ENCODE measurements at regions not wholly inside any gene's neighbourhood (a gene's known extent, or its start where the extent isn't known, plus 50 kb on each side); places are given as distances from the start of the nearest gene placed in this dataset.
A peak's percentile ranks its signal among the peaks of the same experiment; 100 is the strongest.

DNA sequence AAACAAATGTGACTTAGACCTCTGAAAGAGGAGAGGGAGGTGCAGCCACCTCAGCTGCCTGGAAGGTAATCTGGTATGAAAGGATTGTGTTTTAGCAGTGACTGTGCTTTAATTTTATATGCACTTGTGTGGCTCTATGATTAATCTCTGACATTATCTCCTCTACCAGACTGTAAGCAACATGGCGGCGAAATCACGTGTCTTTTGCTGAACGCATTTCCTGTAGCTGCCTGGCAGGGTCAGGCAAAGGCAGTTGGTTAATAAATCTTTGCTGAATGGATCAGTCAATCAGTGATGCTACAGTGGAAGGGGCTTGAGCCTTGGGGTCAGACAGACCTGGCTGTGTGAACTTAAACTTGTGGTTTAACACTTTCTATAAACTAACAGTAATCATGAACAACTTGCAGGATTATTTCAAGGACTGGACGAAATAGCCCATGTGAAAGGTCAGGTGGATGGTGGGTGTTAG is 96.9 kb downstream of the ADSS2 start:
- no peak overlapping the region for H3K4me3 ChIP-seq (replicated peaks in 1 of 3; ENCODE audit: low read depth in 2 of 3, low read length in 3 of 3)
- Mint-ChIP-seq H3K27me3 (ENCODE audit: low read depth in 3 of 3) (peaks cover 0 to 1% (median 0%) of the 10 kb centered on the region in 3 donors), H3K27ac (peak overlapping the region in 5 of 7 donors; percentile 53 to 96 (median 87)), H3K9me3 (peaks cover 0 to 6% (median 2%) of the 10 kb centered on the region in 7 donors), H3K4me1 (peaks cover 34% of the 10 kb centered on the region), H3K36me3 (peaks cover 0 to 1% of the 10 kb centered on the region in 2 donors), H3K4me3 (no peak overlapping the region)
- TF ChIP-seq, protein P1, sequence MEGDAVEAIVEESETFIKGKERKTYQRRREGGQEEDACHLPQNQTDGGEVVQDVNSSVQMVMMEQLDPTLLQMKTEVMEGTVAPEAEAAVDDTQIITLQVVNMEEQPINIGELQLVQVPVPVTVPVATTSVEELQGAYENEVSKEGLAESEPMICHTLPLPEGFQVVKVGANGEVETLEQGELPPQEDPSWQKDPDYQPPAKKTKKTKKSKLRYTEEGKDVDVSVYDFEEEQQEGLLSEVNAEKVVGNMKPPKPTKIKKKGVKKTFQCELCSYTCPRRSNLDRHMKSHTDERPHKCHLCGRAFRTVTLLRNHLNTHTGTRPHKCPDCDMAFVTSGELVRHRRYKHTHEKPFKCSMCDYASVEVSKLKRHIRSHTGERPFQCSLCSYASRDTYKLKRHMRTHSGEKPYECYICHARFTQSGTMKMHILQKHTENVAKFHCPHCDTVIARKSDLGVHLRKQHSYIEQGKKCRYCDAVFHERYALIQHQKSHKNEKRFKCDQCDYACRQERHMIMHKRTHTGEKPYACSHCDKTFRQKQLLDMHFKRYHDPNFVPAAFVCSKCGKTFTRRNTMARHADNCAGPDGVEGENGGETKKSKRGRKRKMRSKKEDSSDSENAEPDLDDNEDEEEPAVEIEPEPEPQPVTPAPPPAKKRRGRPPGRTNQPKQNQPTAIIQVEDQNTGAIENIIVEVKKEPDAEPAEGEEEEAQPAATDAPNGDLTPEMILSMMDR (IDR thresholded peaks at IDR 0.05), result no peak
- intact Hi-C loops (cut with micrococcal nuclease), result loop anchor here in 1 of 2 donors (5.0 kb wide), 1 partner anchor 38 kb away; no protein-coding TSS in a partner anchor
- H3K9me3 ChIP-seq (replicated peaks in 1 of 2; ENCODE audit: control insufficient read depth in 1 of 2, insufficient read depth in 1 of 2, low read length in 2 of 2), result peaks cover 0 to 3% of the 10 kb centered on the region in 2 donors
- H3K9ac ChIP-seq (ENCODE audit: insufficient read depth, low read length, poor library complexity, severe bottlenecking), result no peak overlapping the region
- no peaks in the 10 kb centered on the region for H3K79me2 ChIP-seq (ENCODE audit: insufficient read depth, low read length)
- peak in 2 of 3 donors; percentile 57 to 77 for DNase-seq
- no peaks in the 10 kb centered on the region for H3K27me3 ChIP-seq (ENCODE audit: control insufficient read depth in 2 of 2, insufficient read depth in 2 of 2, low read length in 2 of 2)
- H4K20me1 ChIP-seq (ENCODE audit: insufficient read depth, low read length), result no peaks in the 10 kb centered on the region
- H2AFZ ChIP-seq (ENCODE audit: insufficient read depth, low read depth, low read length, poor library complexity, severe bottlenecking), result no peak overlapping the region
- peaks cover 28 to 32% of the 10 kb centered on the region in 2 donors for H3K4me1 ChIP-seq (ENCODE audit: control insufficient read depth in 1 of 2, insufficient read depth in 2 of 2, low read length in 2 of 2)
- no peaks in the 10 kb centered on the region for H3K36me3 ChIP-seq (replicated peaks in 1 of 2; ENCODE audit: control insufficient read depth in 1 of 2, insufficient read depth in 2 of 2, low read length in 2 of 2)
- H3K27ac ChIP-seq (ENCODE audit: low read depth in 1 of 2, low read length in 2 of 2), result peak overlapping the region in 1 of 2 donors; percentile 14
- no CpG with 5 or more reads among the region's 5 CpGs for WGBS (ENCODE audit: insufficient coverage)
- H3K4me2 ChIP-seq (replicated peaks; ENCODE audit: extremely low read depth, low read length, poor library complexity, severe bottlenecking), result no peak overlapping the region

DNA sequence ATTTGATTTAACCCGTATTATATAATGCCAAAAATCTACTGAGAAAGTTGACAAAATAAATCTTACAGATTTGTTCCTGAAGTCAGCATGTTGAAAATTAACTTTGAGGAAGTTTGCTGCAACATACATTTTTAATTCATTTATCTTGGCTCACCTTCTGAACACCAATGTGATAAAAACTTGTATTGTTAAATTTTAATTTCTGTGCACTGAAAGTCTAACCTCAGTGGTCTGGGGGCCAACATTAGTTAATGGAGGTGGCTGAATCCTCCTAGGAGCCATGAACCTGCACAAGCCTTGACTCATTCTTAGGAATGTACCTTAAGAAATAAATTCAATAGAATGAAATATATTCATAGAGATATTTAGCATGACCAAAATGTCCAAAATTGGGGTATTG is 95.3 kb downstream of the ADSS2 start:
- Histone ChIP-seq H3K27ac (ENCODE audit: low read depth in 1 of 2, low read length in 2 of 2) (no peak overlapping the region), H3K4me3 (replicated peaks in 1 of 3; ENCODE audit: low read depth in 2 of 3, low read length in 3 of 3) (no peak overlapping the region), H3K27me3 (ENCODE audit: control insufficient read depth in 2 of 2, insufficient read depth in 2 of 2, low read length in 2 of 2) (no peaks in the 10 kb centered on the region), H2AFZ (ENCODE audit: insufficient read depth, low read depth, low read length, poor library complexity, severe bottlenecking) (no peak overlapping the region), H3K9me3 (replicated peaks in 1 of 2; ENCODE audit: control insufficient read depth in 1 of 2, insufficient read depth in 1 of 2, low read length in 2 of 2) (peaks cover 0 to 5% of the 10 kb centered on the region in 2 donors), H3K79me2 (ENCODE audit: insufficient read depth, low read length) (no peaks in the 10 kb centered on the region), H3K4me1 (ENCODE audit: control insufficient read depth in 1 of 2, insufficient read depth in 2 of 2, low read length in 2 of 2) (peaks cover 27 to 29% of the 10 kb centered on the region in 2 donors), H3K36me3 (replicated peaks in 1 of 2; ENCODE audit: control insufficient read depth in 1 of 2, insufficient read depth in 2 of 2, low read length in 2 of 2) (no peaks in the 10 kb centered on the region), H3K4me2 (replicated peaks; ENCODE audit: extremely low read depth, low read length, poor library complexity, severe bottlenecking) (no peak overlapping the region), H4K20me1 (ENCODE audit: insufficient read depth, low read length) (no peaks in the 10 kb centered on the region), H3K9ac (ENCODE audit: insufficient read depth, low read length, poor library complexity, severe bottlenecking) (no peak overlapping the region)
- peaks cover 2 to 15% (median 6%) of the 10 kb centered on the region in 7 donors for H3K9me3 Mint-ChIP-seq
- H3K27me3 Mint-ChIP-seq (ENCODE audit: low read depth in 3 of 3), result peaks cover 0 to 2% (median 0%) of the 10 kb centered on the region in 3 donors
- no CpG with 5 or more reads among the region's 1 CpG for WGBS (ENCODE audit: insufficient coverage)
- peaks cover 0 to 1% of the 10 kb centered on the region in 2 donors for H3K36me3 Mint-ChIP-seq
- TF ChIP-seq, protein P1 (IDR thresholded peaks at IDR 0.05), result no peak
- DNase-seq, result no peak
- H3K27ac Mint-ChIP-seq, result no peak overlapping the region
- H3K4me3 Mint-ChIP-seq, result no peak overlapping the region
- intact Hi-C loops (cut with micrococcal nuclease), result no loop called here
- H3K4me1 Mint-ChIP-seq, result peaks cover 32% of the 10 kb centered on the region

Measured in CD14-positive monocyte (primary cell).